DND-41 (cell line): ENCODE measurements at regions not wholly inside any gene's neighbourhood (a gene's known extent, or its start where the extent isn't known, plus 50 kb on each side); places are given as distances from the start of the nearest gene placed in this dataset.

Experiments used
- EZH2 ChIP-seq: IDR thresholded peaks from 3 replicates; pipeline ENCODE4 v1.6.1; 2012; ENCODE audit warnings: borderline replicate concordance, low read depth, mild to moderate bottlenecking, moderate library complexity, low read length, inconsistent platforms; ENCODE audit not compliant: severe bottlenecking
- TF ChIP-seq, protein P1 (sequence below): IDR thresholded peaks from 2 replicates; pipeline ENCODE4 v1.5.1; 2012; ENCODE audit warnings: borderline replicate concordance, low read length, moderate library complexity, mild to moderate bottlenecking; ENCODE audit not compliant: poor library complexity, severe bottlenecking; ENCODE audit errors: extremely low read depth

DNA sequence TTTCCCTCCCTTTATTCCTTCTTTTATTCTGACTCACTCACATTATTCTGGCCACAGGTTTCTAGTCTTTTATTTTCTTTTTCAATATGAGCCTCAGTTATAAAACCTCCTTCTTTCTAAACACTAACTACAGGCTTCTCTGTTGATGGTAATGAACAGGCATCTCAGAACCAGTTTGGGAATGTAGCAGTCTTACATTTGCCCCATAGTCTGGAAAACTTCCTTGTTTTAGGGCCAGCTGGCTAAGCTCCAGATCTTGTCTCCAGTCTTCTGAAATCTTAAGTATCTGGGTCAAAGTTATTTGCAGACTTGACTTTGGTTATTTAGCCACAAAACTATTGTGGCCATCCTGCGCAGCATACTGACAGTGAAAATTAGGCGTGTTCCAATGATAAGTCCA lies 97.0 kb upstream of the MAN1A1 start:
- TF ChIP-seq, protein P1, sequence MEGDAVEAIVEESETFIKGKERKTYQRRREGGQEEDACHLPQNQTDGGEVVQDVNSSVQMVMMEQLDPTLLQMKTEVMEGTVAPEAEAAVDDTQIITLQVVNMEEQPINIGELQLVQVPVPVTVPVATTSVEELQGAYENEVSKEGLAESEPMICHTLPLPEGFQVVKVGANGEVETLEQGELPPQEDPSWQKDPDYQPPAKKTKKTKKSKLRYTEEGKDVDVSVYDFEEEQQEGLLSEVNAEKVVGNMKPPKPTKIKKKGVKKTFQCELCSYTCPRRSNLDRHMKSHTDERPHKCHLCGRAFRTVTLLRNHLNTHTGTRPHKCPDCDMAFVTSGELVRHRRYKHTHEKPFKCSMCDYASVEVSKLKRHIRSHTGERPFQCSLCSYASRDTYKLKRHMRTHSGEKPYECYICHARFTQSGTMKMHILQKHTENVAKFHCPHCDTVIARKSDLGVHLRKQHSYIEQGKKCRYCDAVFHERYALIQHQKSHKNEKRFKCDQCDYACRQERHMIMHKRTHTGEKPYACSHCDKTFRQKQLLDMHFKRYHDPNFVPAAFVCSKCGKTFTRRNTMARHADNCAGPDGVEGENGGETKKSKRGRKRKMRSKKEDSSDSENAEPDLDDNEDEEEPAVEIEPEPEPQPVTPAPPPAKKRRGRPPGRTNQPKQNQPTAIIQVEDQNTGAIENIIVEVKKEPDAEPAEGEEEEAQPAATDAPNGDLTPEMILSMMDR = no peak
- no peak for TF ChIP-seq EZH2
